Adrenal gland (tissue), 5 donors: ENCODE measurements at regions not wholly inside any gene's neighbourhood (a gene's known extent, or its start where the extent isn't known, plus 50 kb on each side); places are given as distances from the start of the nearest gene placed in this dataset.

Source experiments
- POLR2A ChIP-seq, 2 donors: fragments of 450-650 bp; IDR thresholded peaks; one replicate each; pipeline ENCODE4 v1.6.1; 2017; ENCODE audit warnings: antibody characterized with exemption in 2 of 2, mild to moderate bottlenecking in 2 of 2, moderate library complexity in 1 of 2
- TF ChIP-seq, protein P1 (sequence below), 6 experiments: fragments of 450-650 bp in 4 of 6; fragments of 200-600 bp in 2 of 6; sonication (generic) in 1 of 6; IDR thresholded peaks; 1 replicate in 5 of 6; 2 replicates in 1 of 6; pipeline versions ENCODE4 v1.5.1 to v1.8.0; 2016 to 2021; ENCODE audit warnings: antibody characterized with exemption in 6 of 6, mild to moderate bottlenecking in 2 of 6, moderate library complexity in 1 of 6
- donor health status: DM: no; HTN: no; CAD: no.

DNA sequence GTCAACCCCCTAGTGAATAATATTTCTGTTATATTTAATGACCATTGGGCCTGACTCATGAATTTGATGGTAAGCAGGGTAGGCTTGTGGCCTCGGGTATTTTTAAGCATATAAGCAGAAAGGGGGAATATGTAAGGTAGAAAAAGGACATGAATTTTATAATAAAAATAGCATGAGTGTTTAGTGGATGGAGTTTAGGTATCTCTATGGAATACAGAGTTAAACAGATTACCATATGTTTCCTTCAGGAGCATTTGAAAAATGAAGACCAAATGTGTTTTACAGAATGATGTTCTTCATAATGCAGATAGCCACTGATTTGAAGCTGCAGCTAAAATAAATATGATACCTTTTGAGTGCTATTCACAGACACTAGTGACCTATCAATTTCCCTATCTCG, 191.7 kb upstream of the TSHZ2 start:
- no peak for TF ChIP-seq POLR2A (IDR thresholded peaks at IDR 0.05)
- TF ChIP-seq, protein P1, sequence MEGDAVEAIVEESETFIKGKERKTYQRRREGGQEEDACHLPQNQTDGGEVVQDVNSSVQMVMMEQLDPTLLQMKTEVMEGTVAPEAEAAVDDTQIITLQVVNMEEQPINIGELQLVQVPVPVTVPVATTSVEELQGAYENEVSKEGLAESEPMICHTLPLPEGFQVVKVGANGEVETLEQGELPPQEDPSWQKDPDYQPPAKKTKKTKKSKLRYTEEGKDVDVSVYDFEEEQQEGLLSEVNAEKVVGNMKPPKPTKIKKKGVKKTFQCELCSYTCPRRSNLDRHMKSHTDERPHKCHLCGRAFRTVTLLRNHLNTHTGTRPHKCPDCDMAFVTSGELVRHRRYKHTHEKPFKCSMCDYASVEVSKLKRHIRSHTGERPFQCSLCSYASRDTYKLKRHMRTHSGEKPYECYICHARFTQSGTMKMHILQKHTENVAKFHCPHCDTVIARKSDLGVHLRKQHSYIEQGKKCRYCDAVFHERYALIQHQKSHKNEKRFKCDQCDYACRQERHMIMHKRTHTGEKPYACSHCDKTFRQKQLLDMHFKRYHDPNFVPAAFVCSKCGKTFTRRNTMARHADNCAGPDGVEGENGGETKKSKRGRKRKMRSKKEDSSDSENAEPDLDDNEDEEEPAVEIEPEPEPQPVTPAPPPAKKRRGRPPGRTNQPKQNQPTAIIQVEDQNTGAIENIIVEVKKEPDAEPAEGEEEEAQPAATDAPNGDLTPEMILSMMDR (IDR thresholded peaks at IDR 0.05) = no peak
